WI38 (cell line): ENCODE measurements at regions not wholly inside any gene's neighbourhood (a gene's known extent, or its start where the extent isn't known, plus 50 kb on each side); places are given as distances from the start of the nearest gene placed in this dataset.

Experiments
- H3K4me3 ChIP-seq: 2 replicates; pipeline ENCODE4 v1.5.1; 2011; ENCODE audit warnings: low read depth, mild to moderate bottlenecking, control low read depth, low read length
- TF ChIP-seq, protein P1 (sequence below): IDR thresholded peaks from 2 replicates; pipeline ENCODE4 v1.5.1; 2012; ENCODE audit warnings: low read depth, mild to moderate bottlenecking, control low read depth, low read length

DNA sequence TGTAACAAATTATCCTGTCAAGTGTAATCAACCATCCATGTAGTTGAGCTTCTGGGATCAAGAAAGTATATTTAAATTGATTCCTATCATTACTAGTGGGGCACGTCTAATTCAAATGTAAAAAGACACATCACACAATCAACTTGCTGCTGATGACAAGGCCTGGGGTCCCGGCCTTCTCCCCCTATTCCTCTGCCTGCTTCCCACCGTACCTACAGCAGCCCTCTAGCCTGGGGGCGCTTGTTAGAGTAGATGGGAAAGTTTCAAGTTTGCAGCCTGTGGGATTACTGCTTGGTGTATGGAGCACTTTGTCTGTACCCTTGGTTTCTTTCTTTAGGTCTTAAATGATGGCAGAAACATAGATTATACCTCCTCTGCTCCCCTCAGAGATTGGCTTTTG lies 333.3 kb upstream of the KYNU start:
- no peak overlapping the region for H3K4me3 ChIP-seq
- TF ChIP-seq, protein P1, sequence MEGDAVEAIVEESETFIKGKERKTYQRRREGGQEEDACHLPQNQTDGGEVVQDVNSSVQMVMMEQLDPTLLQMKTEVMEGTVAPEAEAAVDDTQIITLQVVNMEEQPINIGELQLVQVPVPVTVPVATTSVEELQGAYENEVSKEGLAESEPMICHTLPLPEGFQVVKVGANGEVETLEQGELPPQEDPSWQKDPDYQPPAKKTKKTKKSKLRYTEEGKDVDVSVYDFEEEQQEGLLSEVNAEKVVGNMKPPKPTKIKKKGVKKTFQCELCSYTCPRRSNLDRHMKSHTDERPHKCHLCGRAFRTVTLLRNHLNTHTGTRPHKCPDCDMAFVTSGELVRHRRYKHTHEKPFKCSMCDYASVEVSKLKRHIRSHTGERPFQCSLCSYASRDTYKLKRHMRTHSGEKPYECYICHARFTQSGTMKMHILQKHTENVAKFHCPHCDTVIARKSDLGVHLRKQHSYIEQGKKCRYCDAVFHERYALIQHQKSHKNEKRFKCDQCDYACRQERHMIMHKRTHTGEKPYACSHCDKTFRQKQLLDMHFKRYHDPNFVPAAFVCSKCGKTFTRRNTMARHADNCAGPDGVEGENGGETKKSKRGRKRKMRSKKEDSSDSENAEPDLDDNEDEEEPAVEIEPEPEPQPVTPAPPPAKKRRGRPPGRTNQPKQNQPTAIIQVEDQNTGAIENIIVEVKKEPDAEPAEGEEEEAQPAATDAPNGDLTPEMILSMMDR, result no peak

DNA sequence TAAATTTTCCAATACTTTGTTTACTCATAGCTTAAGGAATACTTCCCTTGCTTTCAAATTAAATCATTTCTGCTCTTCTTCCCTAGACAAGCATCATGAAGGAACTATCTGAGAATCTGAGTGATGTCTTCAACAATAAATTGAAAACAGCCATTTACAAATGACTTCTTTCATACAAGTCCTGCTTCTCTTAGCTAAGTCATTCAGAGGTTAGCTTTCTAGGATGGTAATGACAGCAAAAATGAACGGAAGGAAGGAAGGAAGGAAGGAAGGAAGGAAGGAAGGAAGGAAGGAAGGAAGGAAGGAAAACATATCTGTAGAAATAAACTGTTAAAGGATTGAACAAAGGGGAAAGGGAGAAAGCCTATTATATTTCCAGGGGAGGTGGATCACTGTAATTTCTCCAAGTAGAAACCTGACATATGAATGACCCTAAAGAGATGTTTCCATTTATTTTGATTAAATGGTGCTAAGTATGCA lies 335.0 kb upstream of the KYNU start:
- no peak overlapping the region for H3K4me3 ChIP-seq
- TF ChIP-seq, protein P1, result no peak

DNA sequence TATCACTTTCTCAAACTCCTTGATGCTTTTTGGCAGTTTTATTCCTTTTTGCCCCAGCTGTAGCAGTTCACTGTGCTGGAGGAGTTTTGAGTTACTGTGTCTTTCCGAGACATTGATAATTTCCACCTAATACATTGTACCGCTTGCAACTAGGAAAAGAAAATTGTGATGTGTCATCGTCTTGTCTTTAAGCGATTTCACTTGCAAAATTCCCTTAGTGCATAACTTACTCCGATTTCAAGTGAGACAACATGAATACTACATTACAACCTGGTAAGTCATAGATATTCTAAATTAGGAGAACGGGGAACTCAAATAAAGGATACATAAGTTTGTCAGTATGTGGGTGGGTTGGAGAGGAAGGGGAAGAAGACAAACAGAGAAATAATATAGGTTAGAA lies 340.5 kb upstream of the KYNU start:
- H3K4me3 ChIP-seq, result no peak overlapping the region
- TF ChIP-seq, protein P1, result no peak

DNA sequence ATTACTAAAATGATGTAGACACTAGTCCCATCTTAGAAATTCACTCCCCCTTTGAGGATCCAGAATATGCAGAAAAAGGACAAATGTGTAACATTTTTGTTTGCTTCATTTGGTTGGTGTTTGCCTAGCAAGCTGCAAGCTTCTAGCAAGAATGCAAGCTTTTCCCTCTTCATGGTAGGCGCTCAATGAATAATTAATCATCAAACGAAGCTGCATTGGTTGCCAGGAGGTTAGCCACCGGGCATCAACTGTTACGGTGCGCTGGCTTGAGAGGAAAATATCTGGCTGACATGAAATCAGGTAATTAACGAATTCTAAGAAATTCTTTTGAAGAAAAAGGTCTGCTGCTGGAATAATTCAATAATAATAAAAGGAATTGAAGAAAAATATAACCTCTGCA lies 341.0 kb upstream of the KYNU start:
- no peak overlapping the region for H3K4me3 ChIP-seq
- TF ChIP-seq, protein P1, result no peak

DNA sequence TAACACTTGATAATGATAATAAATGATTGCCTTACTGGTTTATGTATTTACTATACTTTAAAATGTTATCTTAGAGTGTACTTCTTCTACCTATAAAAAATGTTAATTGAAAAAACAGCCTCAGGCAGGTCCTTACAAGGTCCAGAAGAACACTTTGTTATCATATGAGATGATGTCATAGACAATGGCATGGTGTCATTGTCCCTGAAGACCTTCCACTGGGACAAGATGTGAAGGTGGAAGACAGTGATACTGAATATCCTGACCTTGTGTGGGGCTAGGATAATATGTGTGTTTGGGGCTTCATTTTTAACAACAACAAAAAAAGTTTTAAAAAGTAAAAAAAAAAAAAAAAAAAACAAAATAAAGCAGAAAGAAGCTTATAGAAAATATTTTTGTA lies 342.2 kb upstream of the KYNU start:
- TF ChIP-seq, protein P1, result no peak

DNA sequence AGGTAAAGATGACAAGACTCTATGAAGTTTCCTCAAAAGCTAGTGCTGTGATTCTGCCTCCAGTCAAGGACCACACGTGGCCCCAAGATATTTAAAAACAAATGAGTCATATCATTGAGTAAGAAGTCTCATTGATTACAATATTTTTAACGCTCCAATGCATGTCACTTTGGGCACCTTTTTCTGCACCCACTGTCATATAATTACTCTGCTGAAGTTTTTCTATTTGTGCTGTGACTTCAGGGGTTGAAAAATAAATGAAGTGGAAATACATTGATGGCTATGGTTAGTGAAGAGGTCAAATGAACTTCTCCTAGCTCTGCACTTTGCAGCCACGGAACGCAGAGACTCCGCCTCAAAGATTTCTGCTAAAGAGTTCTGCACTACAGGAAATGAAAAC lies 344.3 kb upstream of the KYNU start:
- H3K4me3 ChIP-seq, result no peak overlapping the region
- TF ChIP-seq, protein P1, result no peak

More for the DNA sequence above, 342.2 kb upstream of the KYNU start:
- H3K4me3 ChIP-seq, result no peak overlapping the region

DNA sequence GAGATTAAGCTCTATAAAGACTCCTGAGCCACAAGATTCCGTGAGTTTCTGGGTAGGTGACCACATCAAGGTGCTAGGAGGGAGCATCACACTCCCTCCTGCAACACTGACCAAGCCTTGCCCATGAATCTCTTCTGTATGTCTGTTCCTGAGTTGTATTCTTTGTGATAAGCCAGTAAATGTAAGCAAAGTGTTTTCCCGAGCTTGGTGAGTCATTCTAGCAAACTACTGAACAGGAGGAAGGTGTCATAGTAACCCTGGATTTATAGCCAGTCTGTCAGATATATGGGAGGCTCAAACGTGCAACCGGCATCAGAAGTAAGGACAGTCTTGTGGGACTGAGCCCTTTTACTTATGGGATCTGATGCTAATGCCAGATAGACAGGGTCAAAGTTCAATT lies 346.1 kb upstream of the KYNU start:
- H3K4me3 ChIP-seq, result no peak overlapping the region
- TF ChIP-seq, protein P1, result no peak
